Suprapubic skin (tissue), 4 donors: ENCODE measurements at regions not wholly inside any gene's neighbourhood (a gene's known extent, or its start where the extent isn't known, plus 50 kb on each side); places are given as distances from the start of the nearest gene placed in this dataset.

Experiments used
- DNase-seq, 2 donors: peaks; one replicate each; pipeline ENCODE4 v3.0.0-alpha.2; 2019; ENCODE audit warnings: low spot score in 2 of 2
- H3K27ac ChIP-seq: fragments of 200-600 bp; sonication (generic); one replicate; pipeline ENCODE4 v1.5.1; 2019
- H3K27me3 ChIP-seq: fragments of 200-600 bp; sonication (generic); one replicate; pipeline ENCODE4 v1.5.1; 2019
- H3K36me3 ChIP-seq: fragments of 200-600 bp; sonication (generic); one replicate; pipeline ENCODE4 v1.5.1; 2019
- H3K4me1 ChIP-seq: fragments of 200-600 bp; sonication (generic); one replicate; pipeline ENCODE4 v1.5.1; 2019
- H3K4me3 ChIP-seq: fragments of 200-600 bp; sonication (generic); one replicate; pipeline ENCODE4 v1.5.1; 2019; ENCODE audit warnings: mild to moderate bottlenecking
- H3K9me3 ChIP-seq: fragments of 200-600 bp; sonication (generic); one replicate; pipeline ENCODE4 v1.5.1; 2019
- EP300 ChIP-seq: sonication (generic); formaldehyde crosslinking; IDR thresholded peaks from one replicate; pipeline ENCODE4 v1.6.1; 2017; ENCODE audit warnings: antibody characterized with exemption
- POLR2A ChIP-seq, 2 donors: fragments of 450-650 bp; IDR thresholded peaks; one replicate each; pipeline ENCODE4 v1.6.1; 2017; ENCODE audit warnings: antibody characterized with exemption in 2 of 2, mild to moderate bottlenecking in 2 of 2, moderate library complexity in 2 of 2
- POLR2AphosphoS5 ChIP-seq, 3 donors: sonication (generic); formaldehyde crosslinking; IDR thresholded peaks; one replicate each; pipeline ENCODE4 v1.6.1; 2017; ENCODE audit warnings: antibody characterized with exemption in 3 of 3
- WGBS: methylation state at CpG from one replicate; pipeline ENCODE4 v1.1.5; 2018; 5-methylcytosine and 5-hydroxymethylcytosine counted together
- TF ChIP-seq, protein P1 (sequence below), 2 donors: fragments of 200-600 bp in 1 of 2; fragments of 450-650 bp in 1 of 2; sonication (generic) in 1 of 2; IDR thresholded peaks; one replicate each; pipeline ENCODE4 v1.5.1; 2016 to 2019; ENCODE audit warnings: antibody characterized with exemption in 2 of 2, mild to moderate bottlenecking in 1 of 2, moderate library complexity in 1 of 2

DNA sequence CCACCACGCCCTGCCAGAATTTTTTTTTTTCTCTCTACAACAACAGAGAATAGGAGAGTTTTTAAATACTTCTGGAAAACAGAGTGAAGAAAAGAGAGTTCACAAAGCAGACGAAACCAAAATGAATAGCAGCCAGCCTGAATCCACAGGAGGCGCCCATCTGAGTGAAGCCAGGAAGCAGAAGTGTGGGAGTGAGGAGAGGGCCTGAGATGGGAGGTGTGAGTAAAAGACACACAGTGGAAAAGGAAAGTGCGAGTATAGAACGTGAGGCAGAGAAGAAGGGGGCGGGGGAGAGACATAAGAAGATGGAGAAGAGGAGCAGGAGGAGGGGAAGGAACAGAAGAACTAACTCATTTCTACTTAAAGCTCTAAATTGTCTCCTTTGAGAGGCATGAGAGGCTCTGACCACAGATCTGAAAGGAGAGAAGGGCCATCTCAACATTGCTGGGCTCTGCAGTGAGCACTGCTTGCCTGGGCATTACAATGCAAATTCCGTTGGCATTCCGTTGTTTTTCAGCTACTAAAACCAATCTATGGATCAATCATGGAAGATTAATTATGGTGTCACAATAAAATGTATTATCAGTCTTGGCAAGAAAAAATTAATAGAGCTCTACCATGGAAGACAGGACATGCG, 140.1 kb upstream of the CPSF6 start:
- H3K9me3 ChIP-seq = no peaks in the 10 kb centered on the region
- TF ChIP-seq POLR2A (IDR thresholded peaks at IDR 0.05) = no peak
- TF ChIP-seq EP300 = no peak
- no peak for TF ChIP-seq POLR2AphosphoS5 (IDR thresholded peaks at IDR 0.05)
- TF ChIP-seq, protein P1, sequence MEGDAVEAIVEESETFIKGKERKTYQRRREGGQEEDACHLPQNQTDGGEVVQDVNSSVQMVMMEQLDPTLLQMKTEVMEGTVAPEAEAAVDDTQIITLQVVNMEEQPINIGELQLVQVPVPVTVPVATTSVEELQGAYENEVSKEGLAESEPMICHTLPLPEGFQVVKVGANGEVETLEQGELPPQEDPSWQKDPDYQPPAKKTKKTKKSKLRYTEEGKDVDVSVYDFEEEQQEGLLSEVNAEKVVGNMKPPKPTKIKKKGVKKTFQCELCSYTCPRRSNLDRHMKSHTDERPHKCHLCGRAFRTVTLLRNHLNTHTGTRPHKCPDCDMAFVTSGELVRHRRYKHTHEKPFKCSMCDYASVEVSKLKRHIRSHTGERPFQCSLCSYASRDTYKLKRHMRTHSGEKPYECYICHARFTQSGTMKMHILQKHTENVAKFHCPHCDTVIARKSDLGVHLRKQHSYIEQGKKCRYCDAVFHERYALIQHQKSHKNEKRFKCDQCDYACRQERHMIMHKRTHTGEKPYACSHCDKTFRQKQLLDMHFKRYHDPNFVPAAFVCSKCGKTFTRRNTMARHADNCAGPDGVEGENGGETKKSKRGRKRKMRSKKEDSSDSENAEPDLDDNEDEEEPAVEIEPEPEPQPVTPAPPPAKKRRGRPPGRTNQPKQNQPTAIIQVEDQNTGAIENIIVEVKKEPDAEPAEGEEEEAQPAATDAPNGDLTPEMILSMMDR (IDR thresholded peaks at IDR 0.05) = no peak
- H3K27ac ChIP-seq = no peak overlapping the region
- H3K27me3 ChIP-seq = no peaks in the 10 kb centered on the region
- H3K36me3 ChIP-seq = no peaks in the 10 kb centered on the region
- no peaks in the 10 kb centered on the region for H3K4me1 ChIP-seq
- WGBS = 73% methylated on average over 9 of the region's 9 CpGs
- H3K4me3 ChIP-seq = no peak overlapping the region
- DNase-seq = no peak

DNA sequence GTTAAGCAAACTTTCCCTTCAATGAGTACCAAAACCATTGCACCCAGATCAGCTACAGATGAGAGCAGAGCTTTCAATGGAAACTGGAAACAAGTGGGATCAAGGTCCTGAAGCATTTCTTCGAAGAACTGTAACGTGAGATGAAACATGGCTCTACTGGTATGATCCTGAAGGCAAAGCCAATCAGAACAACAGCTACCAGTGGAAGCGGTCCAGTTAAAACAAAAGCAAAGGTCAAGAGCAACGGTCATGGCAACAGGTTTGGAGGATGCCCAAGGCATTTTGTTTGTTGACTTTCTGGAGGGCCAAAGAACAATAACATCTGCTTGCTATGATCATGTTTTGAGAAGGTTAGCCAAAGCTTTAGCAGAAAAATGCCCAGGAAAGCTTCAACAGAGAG, 137.9 kb upstream of the CPSF6 start:
- H3K4me3 ChIP-seq = no peak overlapping the region
- no peaks in the 10 kb centered on the region for H3K27me3 ChIP-seq
- TF ChIP-seq POLR2AphosphoS5 (IDR thresholded peaks at IDR 0.05) (no peak), POLR2A (IDR thresholded peaks at IDR 0.05) (no peak), EP300 (no peak)
- TF ChIP-seq, protein P1 (IDR thresholded peaks at IDR 0.05) = no peak
- H3K4me1 ChIP-seq = no peaks in the 10 kb centered on the region
- DNase-seq = no peak
- H3K27ac ChIP-seq = no peak overlapping the region
- H3K9me3 ChIP-seq = no peaks in the 10 kb centered on the region
- 64% methylated on average over 4 of the region's 4 CpGs for WGBS
- H3K36me3 ChIP-seq = no peaks in the 10 kb centered on the region

DNA sequence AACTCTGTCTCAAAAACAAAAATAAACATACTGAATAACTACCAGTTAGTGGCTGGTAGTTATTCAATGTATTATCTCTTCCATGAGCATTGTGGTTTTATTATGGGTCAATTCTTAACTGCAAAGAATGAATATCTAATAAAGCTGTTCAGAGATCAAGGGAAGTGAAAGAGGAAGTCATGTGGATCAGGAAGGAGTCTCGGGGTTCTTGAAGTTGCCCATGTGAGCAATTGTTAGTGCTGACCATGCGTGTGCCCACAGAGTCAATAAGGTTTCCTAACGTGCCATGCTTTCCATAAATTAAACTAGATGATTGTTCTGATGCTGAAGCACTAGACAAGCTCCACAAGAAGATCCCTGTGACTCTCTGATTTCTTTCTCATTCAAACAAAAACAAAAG, 136.5 kb upstream of the CPSF6 start:
- no peaks in the 10 kb centered on the region for H3K36me3 ChIP-seq
- 76% methylated on average over 3 of the region's 3 CpGs for WGBS
- H3K27me3 ChIP-seq = no peaks in the 10 kb centered on the region
- H3K9me3 ChIP-seq = no peaks in the 10 kb centered on the region
- TF ChIP-seq POLR2AphosphoS5 (IDR thresholded peaks at IDR 0.05) (no peak), POLR2A (IDR thresholded peaks at IDR 0.05) (no peak), EP300 (no peak)
- TF ChIP-seq, protein P1 (IDR thresholded peaks at IDR 0.05) = no peak
- H3K4me1 ChIP-seq = peaks cover 10% of the 10 kb centered on the region
- no peak overlapping the region for H3K27ac ChIP-seq
- DNase-seq = no peak
- no peak overlapping the region for H3K4me3 ChIP-seq

DNA sequence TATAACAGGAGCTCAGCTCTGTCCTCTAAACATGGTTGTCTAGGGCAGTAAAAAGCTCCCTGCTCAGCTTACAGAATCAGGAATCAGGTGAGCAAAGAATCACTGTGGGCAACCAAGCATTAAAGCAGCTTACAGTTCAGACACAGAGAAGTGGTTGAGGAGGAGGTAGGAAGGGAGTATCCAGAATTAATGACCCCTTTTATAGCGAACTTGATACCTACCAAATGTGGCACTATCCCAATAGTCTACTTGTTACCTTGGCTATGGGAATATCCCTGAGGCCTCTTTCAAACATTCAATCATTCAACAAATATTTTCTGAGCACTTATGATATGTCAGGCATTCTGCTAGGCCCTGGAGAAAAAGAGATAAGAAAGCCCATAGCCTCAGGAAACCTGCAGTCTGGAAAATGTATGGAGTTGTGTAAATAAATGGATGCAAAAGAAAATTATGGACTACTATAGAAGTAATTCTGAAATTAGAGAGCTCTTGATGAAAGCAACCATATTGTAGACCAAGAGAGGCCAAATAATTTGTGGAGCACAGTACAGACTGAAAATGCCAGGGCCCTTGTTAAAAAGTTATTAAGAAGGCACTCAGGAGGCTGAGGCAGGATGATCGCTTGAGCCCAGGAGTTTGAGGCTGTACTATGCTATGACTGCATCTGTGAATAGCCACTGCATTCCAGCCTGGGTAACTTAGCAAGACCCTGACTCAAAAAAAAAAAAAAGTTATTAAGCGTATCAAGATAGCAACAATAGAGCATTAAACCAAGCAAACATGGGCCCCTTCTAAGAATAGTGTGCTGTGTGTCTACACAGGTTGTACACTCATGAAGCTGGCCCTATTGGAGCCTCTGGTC, 134.0 kb upstream of the CPSF6 start:
- H3K27me3 ChIP-seq = no peaks in the 10 kb centered on the region
- no peaks in the 10 kb centered on the region for H3K36me3 ChIP-seq
- TF ChIP-seq, protein P1 (IDR thresholded peaks at IDR 0.05) = no peak
- TF ChIP-seq EP300 (no peak), POLR2AphosphoS5 (IDR thresholded peaks at IDR 0.05) (no peak), POLR2A (IDR thresholded peaks at IDR 0.05) (no peak)
- no peak overlapping the region for H3K27ac ChIP-seq
- 84% methylated on average over 3 of the region's 3 CpGs for WGBS
- H3K9me3 ChIP-seq = no peaks in the 10 kb centered on the region
- no peak overlapping the region for H3K4me3 ChIP-seq
- H3K4me1 ChIP-seq = peaks cover 16% of the 10 kb centered on the region
- no peak for DNase-seq

DNA sequence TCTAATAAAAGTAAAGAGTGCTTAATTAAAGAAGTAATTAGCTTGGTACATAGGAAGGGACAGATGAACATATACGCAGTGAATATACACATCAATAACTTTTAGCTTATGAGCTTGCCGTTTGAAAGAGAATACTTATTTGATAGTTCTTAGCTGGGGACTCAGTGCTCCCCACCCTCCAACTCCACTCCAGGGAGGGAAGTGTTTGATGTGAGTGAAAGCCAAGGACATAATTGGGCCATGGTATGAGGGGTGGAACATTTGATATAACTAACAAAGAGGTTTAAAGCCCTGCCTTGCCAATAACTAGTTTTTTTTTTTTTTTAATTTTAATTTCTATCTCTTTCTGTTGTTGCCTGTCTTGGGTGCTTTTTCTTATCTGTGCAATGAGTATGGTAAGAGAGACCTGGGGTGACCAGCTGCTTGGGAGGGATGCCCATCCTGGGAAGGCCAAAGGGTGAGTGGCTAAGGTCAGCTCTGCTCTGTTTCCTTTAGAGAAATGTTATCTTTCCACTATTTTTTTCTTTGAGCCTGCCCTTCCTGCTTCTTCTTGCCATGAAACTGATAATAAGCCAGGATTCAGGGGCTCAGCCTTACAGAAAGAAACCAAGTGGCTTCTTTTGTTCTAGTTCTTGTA, 132.8 kb upstream of the CPSF6 start:
- Histone ChIP-seq H3K4me3 (no peak overlapping the region), H3K27me3 (no peaks in the 10 kb centered on the region), H3K27ac (no peak overlapping the region), H3K4me1 (peaks cover 16% of the 10 kb centered on the region), H3K36me3 (no peaks in the 10 kb centered on the region), H3K9me3 (no peaks in the 10 kb centered on the region)
- no peak for TF ChIP-seq POLR2A (IDR thresholded peaks at IDR 0.05)
- TF ChIP-seq EP300 = no peak
- TF ChIP-seq, protein P1 (IDR thresholded peaks at IDR 0.05) = no peak
- no peak for TF ChIP-seq POLR2AphosphoS5 (IDR thresholded peaks at IDR 0.05)
- 83% methylated on average over 2 of the region's 2 CpGs for WGBS
- no peak for DNase-seq
